ENCODE measurements at regions not wholly inside any gene's neighbourhood (a gene's known extent, or its start where the extent isn't known, plus 50 kb on each side); places are given as distances from the start of the nearest gene placed in this dataset.

GRCh38 chr13:75076476-75076875, 405.5 kb downstream of the TBC1D4 start:
- Mint-ChIP-seq H3K36me3 (ENCODE audit: low read depth) (no peaks in the 10 kb centered on the region), H3K27ac (no peak overlapping the region), H3K4me3 (no peak overlapping the region), H3K9me3 (no peaks in the 10 kb centered on the region), H3K4me1 (ENCODE audit: low read depth) (no peaks in the 10 kb centered on the region), H3K27me3 (ENCODE audit: low read depth) (no peaks in the 10 kb centered on the region)

GRCh38 chr13:75073786-75074185, 408.2 kb downstream of the TBC1D4 start:
- H3K4me1 Mint-ChIP-seq (ENCODE audit: low read depth), result no peaks in the 10 kb centered on the region
- no peaks in the 10 kb centered on the region for H3K9me3 Mint-ChIP-seq
- H3K27ac Mint-ChIP-seq, result no peak overlapping the region
- no peaks in the 10 kb centered on the region for H3K36me3 Mint-ChIP-seq (ENCODE audit: low read depth)
- H3K27me3 Mint-ChIP-seq (ENCODE audit: low read depth), result no peaks in the 10 kb centered on the region
- no peak overlapping the region for H3K4me3 Mint-ChIP-seq

DNA sequence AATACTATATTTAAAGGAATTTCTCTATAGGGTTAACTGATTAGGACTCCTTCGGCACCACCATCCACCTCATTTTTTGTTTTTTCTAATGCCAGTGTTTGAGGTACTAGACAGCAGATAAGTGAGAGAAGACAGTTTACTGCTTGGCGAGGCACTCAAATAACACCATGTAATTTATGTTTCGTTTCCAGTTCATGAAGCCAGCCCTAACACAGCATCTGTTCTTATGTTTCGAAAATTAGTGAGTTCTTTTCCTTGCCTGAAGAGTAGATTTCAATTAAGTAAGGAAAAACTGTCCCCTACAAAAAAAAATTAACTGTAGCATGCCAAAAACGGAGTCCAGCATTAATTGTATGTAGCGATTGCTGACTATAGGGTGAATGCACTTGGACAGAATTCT, 409.1 kb downstream of the TBC1D4 start:
- Mint-ChIP-seq H3K27me3 (ENCODE audit: low read depth) (no peaks in the 10 kb centered on the region), H3K4me1 (ENCODE audit: low read depth) (no peaks in the 10 kb centered on the region), H3K27ac (no peak overlapping the region), H3K4me3 (no peak overlapping the region), H3K36me3 (ENCODE audit: low read depth) (no peaks in the 10 kb centered on the region), H3K9me3 (no peaks in the 10 kb centered on the region)

DNA sequence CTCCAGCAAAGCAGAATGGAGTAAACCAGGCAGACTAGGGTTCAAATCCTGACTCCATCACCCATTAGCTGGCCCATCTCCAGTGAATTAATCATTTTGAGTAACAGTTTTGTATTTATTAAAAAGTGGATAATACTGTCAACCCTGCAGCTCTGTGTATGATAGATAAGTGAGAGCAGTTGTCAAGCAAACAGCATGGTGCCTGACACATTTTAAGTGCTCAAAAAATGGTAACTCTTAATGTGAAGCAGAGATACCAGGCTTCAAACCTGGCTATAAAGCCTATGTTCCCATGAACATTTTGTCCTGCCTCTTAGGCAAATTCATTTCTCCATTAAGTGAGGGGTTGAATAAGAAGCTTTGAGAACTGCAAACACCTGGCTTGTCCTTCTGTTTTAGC, 409.6 kb downstream of the TBC1D4 start:
- H3K4me1 Mint-ChIP-seq (ENCODE audit: low read depth), result no peaks in the 10 kb centered on the region
- no peak overlapping the region for H3K4me3 Mint-ChIP-seq
- no peak overlapping the region for H3K27ac Mint-ChIP-seq

GRCh38 chr13:75071796-75072195, 410.2 kb downstream of the TBC1D4 start:
- Mint-ChIP-seq H3K4me3 (no peak overlapping the region), H3K9me3 (peaks cover 4% of the 10 kb centered on the region), H3K36me3 (ENCODE audit: low read depth) (no peaks in the 10 kb centered on the region), H3K27ac (no peak overlapping the region), H3K4me1 (ENCODE audit: low read depth) (no peaks in the 10 kb centered on the region), H3K27me3 (ENCODE audit: low read depth) (no peaks in the 10 kb centered on the region)

More for the DNA sequence above, 409.6 kb downstream of the TBC1D4 start:
- Mint-ChIP-seq H3K9me3 (peaks cover 2% of the 10 kb centered on the region), H3K27me3 (ENCODE audit: low read depth) (no peaks in the 10 kb centered on the region), H3K36me3 (ENCODE audit: low read depth) (no peaks in the 10 kb centered on the region)

DNA sequence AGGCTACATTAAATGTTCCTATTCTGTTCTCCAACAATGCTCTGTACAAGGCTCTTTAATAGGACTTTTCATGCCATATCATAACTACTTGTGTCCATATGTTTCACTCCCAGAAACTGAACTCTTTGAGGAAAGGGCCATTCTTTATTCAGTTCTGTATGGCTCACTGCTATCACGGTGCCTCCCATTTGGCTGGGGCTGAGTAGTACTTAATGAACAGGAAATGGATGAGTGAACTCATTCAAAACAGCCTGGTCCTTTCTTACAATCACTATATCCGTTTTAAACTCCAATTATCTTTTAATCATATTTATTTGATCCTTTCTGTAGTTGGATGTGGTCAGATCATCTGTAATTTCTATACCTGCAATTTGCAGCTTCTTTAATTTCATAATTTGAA, 410.6 kb downstream of the TBC1D4 start:
- H3K27me3 Mint-ChIP-seq (ENCODE audit: low read depth), result no peaks in the 10 kb centered on the region
- peaks cover 5% of the 10 kb centered on the region for H3K9me3 Mint-ChIP-seq
- no peak overlapping the region for H3K27ac Mint-ChIP-seq
- H3K4me3 Mint-ChIP-seq, result no peak overlapping the region
- no peaks in the 10 kb centered on the region for H3K4me1 Mint-ChIP-seq (ENCODE audit: low read depth)
- no peaks in the 10 kb centered on the region for H3K36me3 Mint-ChIP-seq (ENCODE audit: low read depth)

DNA sequence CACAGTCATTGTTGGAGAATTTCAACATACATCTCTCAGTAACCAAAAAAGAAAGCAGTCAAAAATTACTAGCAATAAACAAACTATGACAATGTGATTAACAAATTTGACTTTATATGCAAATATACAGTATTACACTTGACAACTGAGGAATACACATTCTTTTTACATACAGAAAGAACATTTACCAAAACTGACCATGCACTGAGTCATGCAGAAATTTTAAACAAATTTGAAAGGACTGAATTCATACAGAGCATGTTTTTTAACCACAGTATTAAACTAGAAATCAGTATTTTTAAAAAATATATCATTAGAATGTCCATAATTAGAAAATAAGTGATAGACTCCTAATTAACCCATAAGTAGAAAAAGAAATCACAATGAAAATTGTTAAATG, 420.1 kb downstream of the TBC1D4 start:
- Mint-ChIP-seq H3K9me3 (peaks cover 3% of the 10 kb centered on the region), H3K4me1 (ENCODE audit: low read depth) (no peaks in the 10 kb centered on the region), H3K4me3 (no peak overlapping the region), H3K36me3 (ENCODE audit: low read depth) (no peaks in the 10 kb centered on the region), H3K27me3 (ENCODE audit: low read depth) (no peaks in the 10 kb centered on the region), H3K27ac (no peak overlapping the region)

DNA sequence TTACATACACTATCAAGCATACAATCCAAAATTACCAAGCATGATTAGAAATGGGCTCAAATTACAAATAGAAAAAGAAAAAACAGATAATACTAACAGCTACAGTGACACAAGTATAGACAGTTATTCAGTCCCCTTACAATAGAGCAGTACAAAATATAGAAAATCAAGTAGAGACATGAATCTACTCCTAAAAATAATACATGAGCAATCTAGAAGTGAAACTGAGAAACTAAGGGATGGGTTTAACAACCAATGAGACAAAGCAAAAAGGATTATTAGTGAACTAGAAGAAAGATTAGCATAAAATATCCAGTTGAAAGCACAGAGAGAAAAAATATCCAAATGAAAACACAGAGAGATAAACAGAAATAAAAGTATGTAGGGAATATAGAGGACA, 426.7 kb downstream of the TBC1D4 start:
- no peak overlapping the region for H3K4me3 Mint-ChIP-seq
- no peak overlapping the region for H3K27ac Mint-ChIP-seq
- H3K27me3 Mint-ChIP-seq (ENCODE audit: low read depth), result no peaks in the 10 kb centered on the region
- no peaks in the 10 kb centered on the region for H3K36me3 Mint-ChIP-seq (ENCODE audit: low read depth)
- H3K4me1 Mint-ChIP-seq (ENCODE audit: low read depth), result no peaks in the 10 kb centered on the region
- H3K9me3 Mint-ChIP-seq, result no peaks in the 10 kb centered on the region

DNA sequence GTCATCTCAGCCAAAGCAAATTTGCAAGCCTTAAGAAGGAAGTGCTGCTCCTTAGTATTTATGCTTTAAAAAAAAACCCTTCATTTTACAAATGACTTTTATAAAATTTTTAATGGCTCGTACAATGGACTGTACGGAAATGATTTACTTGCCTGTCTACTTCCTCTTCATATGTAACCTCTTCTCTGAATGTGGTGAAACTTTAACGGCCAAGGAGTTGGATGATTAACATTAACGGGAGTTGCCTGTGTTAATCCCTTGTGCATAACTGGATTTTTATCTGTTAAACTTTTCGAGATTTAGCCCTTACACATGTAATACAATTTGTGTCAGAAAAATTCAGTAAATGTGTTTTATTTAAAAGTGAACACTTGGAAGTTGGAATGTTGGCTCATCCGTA, 429.4 kb downstream of the TBC1D4 start:
- no peaks in the 10 kb centered on the region for H3K27me3 Mint-ChIP-seq (ENCODE audit: low read depth)

DNA sequence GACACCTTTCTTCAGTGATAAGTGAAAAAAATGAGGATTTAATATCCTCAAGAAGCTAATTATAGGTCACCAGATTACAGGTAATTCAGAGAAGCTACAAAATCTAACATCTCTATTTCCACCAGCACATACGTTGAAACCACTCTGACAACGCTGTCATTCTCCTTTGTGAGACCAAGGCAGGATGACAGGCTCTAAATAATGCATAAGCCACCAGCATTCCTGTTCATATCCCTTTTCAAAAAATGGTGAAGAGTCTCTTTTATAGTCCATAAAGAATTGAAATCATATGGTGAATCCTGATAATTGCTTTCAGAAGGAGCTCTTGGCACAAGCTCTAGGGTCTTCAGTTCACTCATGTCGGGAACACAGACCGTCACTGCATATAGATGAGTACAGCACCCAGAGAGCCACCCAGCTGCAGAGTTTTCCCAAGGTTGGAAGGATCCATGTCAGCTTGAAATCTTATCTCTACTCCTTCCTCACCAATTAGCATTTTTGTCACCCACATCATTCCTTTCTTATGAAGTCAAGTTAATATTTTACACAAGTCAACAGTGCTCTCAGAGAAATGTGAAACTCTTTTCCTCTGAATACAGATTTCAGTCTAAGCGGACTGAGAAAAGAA, 431.4 kb downstream of the TBC1D4 start:
- no peak overlapping the region for H3K4me3 Mint-ChIP-seq
- no peaks in the 10 kb centered on the region for H3K4me1 Mint-ChIP-seq (ENCODE audit: low read depth)
- H3K27ac Mint-ChIP-seq, result no peak overlapping the region
- no peaks in the 10 kb centered on the region for H3K36me3 Mint-ChIP-seq (ENCODE audit: low read depth)
- no peaks in the 10 kb centered on the region for H3K27me3 Mint-ChIP-seq (ENCODE audit: low read depth)
- no peaks in the 10 kb centered on the region for H3K9me3 Mint-ChIP-seq

More for the DNA sequence above, 429.4 kb downstream of the TBC1D4 start:
- Mint-ChIP-seq H3K36me3 (ENCODE audit: low read depth) (no peaks in the 10 kb centered on the region), H3K27ac (no peak overlapping the region), H3K4me1 (ENCODE audit: low read depth) (no peaks in the 10 kb centered on the region), H3K4me3 (no peak overlapping the region), H3K9me3 (no peaks in the 10 kb centered on the region)

DNA sequence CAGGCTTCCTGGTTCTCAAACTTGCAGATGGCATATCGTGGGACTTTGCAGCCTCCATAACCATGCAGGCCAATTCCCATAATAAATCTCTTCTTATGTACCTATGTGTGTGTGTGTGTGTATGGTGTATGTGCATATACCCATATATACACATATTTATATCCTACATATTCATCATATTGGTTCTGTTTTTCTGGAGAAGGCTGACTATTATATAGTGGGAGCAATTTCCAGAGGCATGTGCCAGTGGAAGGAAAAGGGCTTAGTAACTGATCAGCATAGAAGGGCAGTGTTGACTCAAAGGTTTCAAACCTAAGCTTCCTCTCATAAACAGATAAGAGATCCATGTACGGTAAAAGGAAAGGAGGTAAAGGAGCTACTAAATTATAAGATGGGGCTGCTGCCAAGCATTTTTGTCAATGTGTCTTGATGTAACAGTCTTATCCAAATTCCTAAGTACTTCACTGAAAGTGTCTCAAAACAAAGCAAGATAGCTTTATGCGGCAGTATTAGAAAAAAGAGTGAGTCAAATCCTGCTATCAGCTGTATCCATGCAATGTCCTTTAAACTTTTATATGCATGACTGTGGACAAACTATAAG, 432.1 kb downstream of the TBC1D4 start:
- Mint-ChIP-seq H3K9me3 (no peaks in the 10 kb centered on the region), H3K4me3 (no peak overlapping the region), H3K27ac (no peak overlapping the region), H3K27me3 (ENCODE audit: low read depth) (no peaks in the 10 kb centered on the region), H3K4me1 (ENCODE audit: low read depth) (no peaks in the 10 kb centered on the region), H3K36me3 (ENCODE audit: low read depth) (no peaks in the 10 kb centered on the region)

DNA sequence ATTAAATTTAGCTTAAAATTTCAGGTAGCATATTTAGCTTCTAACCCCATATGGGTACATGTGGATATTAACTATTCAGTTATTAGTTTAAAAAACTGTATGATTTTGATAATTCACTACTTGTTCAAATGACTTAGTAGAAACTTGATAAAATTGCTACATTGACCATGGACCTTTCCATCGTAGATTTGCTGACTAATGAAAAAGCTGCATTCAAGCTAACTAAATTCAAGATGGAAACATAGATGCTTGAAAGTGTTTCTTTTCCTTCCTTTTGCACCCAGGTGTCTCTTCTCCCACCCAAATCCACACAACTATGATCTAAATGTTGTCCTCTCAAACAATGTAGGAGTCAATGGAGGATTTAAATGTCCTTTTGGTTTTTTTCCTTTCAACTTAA, 439.2 kb downstream of the TBC1D4 start:
- no peaks in the 10 kb centered on the region for H3K9me3 Mint-ChIP-seq
- no peak overlapping the region for H3K27ac Mint-ChIP-seq
- H3K4me3 Mint-ChIP-seq, result no peak overlapping the region
- H3K36me3 Mint-ChIP-seq (ENCODE audit: low read depth), result no peaks in the 10 kb centered on the region
- no peaks in the 10 kb centered on the region for H3K4me1 Mint-ChIP-seq (ENCODE audit: low read depth)
- H3K27me3 Mint-ChIP-seq (ENCODE audit: low read depth), result no peaks in the 10 kb centered on the region

DNA sequence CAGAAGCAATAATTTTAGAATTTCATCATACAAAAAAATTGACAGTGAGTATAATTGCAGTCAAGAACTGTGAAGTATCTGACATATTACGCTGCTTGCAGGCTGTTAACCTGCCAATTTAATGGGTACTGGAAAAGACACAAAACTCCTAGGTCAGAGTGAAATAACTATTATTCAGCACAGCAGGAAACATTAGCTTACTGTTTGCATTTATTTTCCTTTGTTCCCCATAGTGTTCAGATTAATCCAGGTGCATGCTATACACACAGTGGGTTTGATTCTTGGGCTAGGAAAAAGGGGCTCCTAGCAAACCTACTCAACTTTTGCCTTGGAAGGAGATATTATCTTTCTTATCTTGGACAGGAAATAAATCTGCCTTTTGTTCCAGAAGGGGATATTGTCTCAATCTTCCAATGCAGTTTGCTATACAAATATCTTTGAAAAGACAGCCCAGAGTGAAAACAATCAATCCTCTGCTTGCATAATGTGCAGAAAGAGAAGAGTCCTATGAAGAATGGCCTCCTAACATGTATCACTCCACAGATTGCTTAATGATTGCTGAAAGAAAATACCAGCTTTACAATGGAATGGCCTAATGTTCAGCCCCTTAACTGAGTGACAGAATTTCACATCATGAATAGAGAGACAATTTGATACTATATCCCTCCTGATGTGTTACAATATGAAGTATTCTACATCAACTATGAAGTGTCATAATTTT, 443.4 kb downstream of the TBC1D4 start:
- Mint-ChIP-seq H3K27me3 (ENCODE audit: low read depth) (no peaks in the 10 kb centered on the region), H3K27ac (no peak overlapping the region), H3K4me1 (ENCODE audit: low read depth) (no peaks in the 10 kb centered on the region), H3K9me3 (peaks cover 22% of the 10 kb centered on the region), H3K4me3 (no peak overlapping the region), H3K36me3 (ENCODE audit: low read depth) (no peaks in the 10 kb centered on the region)

DNA sequence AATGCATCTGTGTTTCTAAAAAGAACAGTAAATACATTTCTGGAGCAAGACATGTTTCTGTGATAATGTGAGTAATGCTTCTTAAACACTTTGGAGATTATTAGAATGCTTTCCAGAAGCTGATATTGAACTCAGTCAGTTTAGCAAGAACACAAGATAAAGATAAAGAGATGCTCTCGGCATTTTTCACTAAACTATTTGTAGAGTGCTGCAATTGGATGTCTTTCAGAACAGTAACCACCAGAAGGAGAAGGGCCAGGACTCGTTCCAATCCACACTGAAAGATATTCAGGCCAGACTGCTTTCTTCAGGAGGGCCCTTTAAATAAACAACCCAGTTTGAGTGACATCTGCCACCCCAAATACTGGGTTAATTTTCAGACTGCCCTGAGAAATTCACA, 456.0 kb downstream of the TBC1D4 start:
- H3K27me3 Mint-ChIP-seq (ENCODE audit: low read depth), result no peaks in the 10 kb centered on the region
- H3K4me3 Mint-ChIP-seq, result no peak overlapping the region
- no peaks in the 10 kb centered on the region for H3K9me3 Mint-ChIP-seq
- H3K4me1 Mint-ChIP-seq (ENCODE audit: low read depth), result no peaks in the 10 kb centered on the region
- H3K36me3 Mint-ChIP-seq (ENCODE audit: low read depth), result no peaks in the 10 kb centered on the region
- no peak overlapping the region for H3K27ac Mint-ChIP-seq

GRCh38 chr13:75024602-75025001, 457.4 kb downstream of the TBC1D4 start:
- Mint-ChIP-seq H3K4me1 (ENCODE audit: low read depth) (no peaks in the 10 kb centered on the region), H3K4me3 (no peak overlapping the region), H3K27ac (no peak overlapping the region), H3K36me3 (ENCODE audit: low read depth) (no peaks in the 10 kb centered on the region), H3K9me3 (no peaks in the 10 kb centered on the region), H3K27me3 (ENCODE audit: low read depth) (no peaks in the 10 kb centered on the region)

Measured in T-helper 1 cell treated with Interleukin-12 subunit alpha and Interleukin-12 subunit beta and Interleukin-4 antibody, amounts not matched to agents 30 μg/mL and 1 μg/mL, for 36 hours (primary cell).